ENCODE measurements at regions not wholly inside any gene's neighbourhood (a gene's known extent, or its start where the extent isn't known, plus 50 kb on each side); places are given as distances from the start of the nearest gene placed in this dataset.

- DNase-seq = no peak
Observed at GRCh38 chr2:163802284-163802683, 66.5 kb upstream of the FIGN start.

- no peak for DNase-seq
Observed at GRCh38 chr2:163801486-163801885, 65.7 kb upstream of the FIGN start.

DNA sequence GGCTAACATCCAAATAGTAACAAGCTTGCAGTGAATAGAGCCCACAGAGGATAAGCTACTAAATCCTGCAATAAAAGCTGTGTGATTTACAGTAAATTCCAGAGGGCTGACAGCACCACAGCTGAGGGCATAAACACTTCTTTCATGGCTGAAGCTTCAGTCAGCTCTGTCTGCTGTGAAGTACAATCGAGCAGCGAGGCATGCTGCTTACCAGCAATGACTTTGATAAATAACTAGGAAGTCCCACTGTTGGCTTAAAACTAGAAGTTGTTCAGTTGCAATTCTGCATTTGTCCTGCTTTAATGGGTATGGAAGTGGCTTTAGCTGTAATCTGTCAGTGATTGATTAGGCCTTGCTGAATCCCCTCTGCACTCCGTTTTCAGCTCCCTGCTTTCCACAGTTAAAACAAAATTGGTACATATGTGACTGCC is 65.2 kb upstream of the FIGN start:
- no peak for DNase-seq

DNA sequence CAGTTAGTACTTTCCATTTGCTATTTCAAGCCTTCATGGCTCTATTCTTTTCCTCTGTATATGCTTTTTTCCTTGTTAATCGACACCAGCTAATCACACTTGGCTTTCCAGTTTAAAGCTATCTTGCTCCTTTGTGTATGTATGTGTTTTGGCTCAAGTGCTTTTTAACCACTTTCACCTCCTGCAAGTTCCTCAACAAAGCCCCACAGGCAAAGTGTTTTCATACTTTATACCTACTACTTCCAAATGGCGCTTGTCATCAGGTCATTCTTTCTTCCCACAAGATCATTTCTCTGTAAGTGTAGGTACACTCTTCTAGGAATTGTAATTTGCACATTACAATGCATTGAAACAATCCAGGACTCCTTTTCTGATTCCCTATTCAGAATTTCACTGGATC is 64.0 kb upstream of the FIGN start:
- DNase-seq = no peak

- no peak for DNase-seq
Observed at GRCh38 chr2:163794635-163795034, 58.8 kb upstream of the FIGN start.

Measured in suppressor macrophage treated with lipopolysaccharide for 1 hour (primary cell).